ENCODE measurements at regions not wholly inside any gene's neighbourhood (a gene's known extent, or its start where the extent isn't known, plus 50 kb on each side); places are given as distances from the start of the nearest gene placed in this dataset.

- TF ChIP-seq CTCF (conservative IDR thresholded peaks at IDR 0.05; ENCODE audit: low read length) (no peak), EZH2phosphoT487 (IDR thresholded peaks at IDR 0.05; ENCODE audit: borderline replicate concordance, low read depth, low read length) (no peak)
These were observed 421.2 kb upstream of the HTR1E start for GRCh38 chr6:86516087-86516486.

All from OCI-LY7 (cell line).